NCI-H2227 treated with DMSO at 0.1 percent for 48 hours (cell line): ENCODE measurements at regions not wholly inside any gene's neighbourhood (a gene's known extent, or its start where the extent isn't known, plus 50 kb on each side); places are given as distances from the start of the nearest gene placed in this dataset.

Experiments
- DNase-seq: peaks from one replicate; lab custom pipeline; 2025; lab: John Stamatoyannopoulos, UW

DNA sequence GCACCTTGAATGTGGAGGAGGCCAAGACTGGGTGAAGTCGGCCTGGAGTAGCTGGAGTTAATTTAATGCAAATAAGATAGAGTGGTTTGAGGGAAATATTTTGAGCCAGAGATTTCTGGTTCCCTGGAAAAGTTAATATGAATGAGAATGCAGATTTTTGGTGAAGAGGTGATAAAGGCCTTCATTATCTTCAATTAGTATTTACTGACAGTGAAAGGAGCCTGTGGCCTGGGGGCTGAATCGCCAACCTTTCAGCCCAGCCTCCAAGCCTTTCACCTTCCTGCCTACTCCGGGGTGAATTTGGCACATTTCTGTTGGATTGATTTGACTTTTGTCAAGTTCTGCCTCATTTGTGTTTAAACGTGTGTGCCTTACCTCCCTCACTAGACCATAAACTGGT, 147.8 kb downstream of the SOX2 start:
- DNase-seq: no peak

DNA sequence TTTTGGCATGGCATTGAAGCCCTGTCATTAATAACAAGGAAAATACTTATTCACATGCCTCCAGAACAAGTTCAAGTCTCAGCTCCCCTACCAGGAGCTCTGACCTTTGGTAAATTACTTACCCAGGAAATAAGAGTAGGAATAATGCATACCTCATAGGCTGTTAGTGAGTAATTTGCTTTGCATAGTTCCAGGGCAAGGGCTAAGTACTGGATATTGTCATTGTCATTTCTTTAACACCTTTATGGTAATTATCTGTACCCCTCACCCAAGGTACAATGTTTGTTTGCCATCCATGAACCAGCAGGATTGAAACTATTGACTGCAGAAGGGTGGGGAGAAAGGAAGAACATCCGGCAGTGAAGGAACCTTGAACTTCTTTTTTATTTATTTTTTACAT, 148.5 kb downstream of the SOX2 start:
- DNase-seq: no peak

DNA sequence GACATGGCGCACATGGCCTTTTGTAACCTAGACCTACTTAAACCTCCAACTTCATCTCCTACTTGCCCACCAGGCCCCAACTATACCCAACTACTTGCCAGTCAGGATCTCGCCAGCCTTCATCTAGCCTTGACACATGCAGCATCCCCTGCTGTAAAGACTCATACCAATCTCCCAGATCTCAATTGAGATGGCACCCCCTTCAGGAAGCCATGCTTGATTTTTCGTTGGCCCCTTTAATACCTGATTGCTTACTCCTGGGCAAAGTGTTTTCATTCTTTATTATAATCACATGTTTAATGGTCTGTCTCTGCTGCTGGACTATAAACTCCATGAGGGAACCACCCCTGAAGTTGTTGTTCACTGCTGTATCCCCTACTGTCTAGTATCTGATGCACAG, 150.8 kb downstream of the SOX2 start:
- DNase-seq: no peak

DNA sequence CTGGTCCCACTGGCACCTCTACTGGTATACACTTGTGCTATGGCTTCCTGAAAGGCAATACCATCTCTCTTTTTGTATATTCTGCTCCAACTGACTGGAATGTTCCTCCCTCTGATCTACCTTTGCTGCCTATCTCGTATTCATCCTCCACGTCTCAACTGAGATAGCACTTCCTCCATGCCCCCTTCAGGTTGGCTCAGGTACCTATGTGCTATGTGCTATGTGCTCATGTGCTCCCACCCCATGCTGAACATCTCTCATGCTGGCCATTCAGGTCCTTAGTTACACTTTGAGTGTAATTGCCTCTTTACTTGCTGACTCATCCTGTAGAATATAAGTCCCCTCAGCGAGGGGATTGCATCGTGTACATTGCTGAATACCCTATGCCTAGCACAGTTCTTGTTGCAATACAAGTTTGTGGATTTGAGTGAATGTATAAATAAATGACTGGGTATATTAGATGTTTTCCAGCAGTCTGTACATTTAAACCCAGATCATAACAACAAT, 156.9 kb downstream of the SOX2 start:
- peak; percentile 5 for DNase-seq

DNA sequence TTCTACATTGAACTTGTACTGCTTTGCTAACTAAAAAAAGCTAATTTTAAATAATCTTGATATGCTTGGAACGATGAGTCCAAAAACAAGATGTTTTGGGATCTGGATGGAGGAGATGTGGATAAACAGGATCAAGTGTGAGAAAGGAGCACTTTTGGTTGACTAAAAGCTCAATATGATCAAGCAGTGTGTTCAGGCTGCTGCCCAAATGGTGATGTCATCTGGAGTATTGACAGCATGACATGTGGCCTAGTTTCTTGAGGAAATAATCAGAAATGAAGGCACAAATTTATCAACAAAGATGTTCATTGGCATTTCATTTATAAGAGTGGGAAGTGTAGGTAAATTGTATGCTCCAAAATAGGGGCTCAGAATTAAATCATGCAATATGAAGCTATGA, 161.2 kb downstream of the SOX2 start:
- DNase-seq: no peak

DNA sequence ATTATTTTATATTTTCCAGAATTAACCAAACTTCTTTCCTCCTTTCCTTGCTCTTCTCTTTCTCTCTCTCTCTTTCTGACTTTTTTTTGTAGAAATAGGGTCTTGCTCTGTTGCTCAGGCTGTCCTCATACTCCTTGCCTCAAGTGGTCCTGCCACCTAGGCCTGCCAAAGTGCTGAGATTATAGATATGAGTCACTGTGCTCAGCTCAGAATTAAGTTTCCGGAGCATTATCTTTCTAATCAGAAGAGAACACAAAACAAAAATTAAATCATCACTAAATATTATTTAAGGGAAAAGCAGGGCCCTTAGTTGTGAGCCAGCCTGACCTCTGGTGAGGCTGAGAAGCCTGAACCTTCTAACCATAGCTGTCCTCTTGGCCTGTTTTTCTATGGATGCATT, 168.2 kb downstream of the SOX2 start:
- DNase-seq: no peak

DNA sequence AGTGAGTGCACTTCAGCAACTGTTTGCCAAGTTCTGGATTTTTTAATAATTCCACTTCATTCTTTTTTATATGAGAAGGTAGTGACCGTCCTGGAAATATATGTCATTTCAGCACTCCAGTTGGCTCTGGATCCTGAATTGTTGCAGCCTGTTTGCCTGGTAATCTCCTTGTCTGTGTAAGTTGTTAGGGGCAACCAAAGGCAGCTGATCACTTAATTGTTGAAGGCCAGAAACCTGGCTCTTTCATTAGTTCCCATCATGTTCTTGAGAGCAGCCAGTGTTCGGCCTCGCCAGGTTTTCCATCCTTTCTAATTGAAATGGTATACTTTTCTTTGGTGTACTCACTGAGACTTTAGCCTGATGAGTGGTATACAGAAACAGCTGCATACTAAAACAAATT, 168.6 kb downstream of the SOX2 start:
- DNase-seq: peak; percentile 22

DNA sequence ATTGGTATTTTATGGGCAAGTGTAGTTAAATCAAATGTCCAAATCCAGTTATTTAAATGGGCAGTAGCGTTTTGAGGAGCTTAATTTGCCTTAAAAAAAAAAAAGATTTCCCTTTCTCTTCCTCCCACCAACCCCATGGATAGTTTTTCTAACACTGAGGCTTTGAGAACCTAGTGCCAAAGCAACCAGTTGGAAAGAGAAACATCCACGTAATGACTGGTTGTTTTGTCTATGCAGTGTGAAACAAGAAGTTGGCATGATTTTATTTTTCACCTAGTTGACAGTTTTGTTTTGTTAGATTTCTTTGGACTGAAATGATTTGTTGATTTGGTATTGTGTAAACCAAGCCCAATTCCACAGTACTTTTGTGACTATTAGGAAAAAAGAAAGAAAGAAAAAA, 170.0 kb downstream of the SOX2 start:
- no peak for DNase-seq

DNA sequence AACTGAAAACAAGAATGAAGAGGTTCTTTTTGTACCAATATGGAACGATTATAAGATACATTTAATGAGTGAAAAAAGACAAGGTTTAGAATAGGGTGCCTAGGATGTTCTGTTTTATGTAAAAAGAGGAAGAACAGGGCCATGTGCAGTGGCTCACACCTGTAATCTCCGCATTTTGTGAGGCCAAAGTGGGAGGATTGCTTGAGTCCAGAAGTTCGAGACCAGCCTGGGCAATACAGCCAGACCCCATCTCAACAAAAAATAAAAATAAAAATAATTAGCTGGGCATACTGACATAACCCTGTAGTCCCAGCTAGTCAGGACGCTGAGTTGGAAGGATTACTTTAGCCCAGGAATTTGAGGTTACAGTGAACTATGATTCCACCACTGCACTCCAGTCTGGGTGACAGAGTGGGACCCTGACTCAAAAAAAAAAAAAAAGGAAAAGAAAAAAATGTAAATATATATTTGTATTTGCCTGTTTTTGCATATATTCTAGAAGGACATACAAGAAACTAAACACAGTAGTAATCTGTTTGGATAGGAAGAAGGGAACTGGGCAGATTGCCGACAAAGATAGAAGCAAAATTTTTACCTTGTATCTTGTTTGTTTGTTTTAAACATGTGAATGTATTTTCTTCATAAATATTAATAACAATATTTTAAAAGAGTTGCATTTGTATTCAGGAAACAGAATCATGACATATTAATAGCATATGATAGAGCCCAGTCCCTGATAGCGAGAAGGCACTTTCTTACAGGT, 174.3 kb downstream of the SOX2 start:
- DNase-seq: no peak

DNA sequence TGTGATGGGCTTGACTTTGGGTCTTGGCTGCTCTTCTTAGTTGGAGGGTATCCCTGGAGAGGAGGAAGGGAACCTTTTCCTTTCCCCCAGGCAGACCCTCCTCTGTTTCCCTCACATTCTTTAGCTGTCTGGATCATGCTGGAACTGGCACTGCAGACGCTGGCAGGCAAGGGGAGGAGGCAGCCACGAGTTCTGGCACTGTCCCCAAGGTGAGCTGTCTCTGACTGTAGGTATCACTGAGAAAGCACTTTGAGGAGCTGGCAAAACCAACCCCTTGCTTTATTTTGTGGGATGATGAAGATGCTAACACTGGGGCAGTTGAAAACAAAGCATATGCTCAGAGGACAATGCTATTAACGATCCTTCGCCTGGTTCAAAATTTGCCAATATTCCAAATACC, 175.0 kb downstream of the SOX2 start:
- no peak for DNase-seq

DNA sequence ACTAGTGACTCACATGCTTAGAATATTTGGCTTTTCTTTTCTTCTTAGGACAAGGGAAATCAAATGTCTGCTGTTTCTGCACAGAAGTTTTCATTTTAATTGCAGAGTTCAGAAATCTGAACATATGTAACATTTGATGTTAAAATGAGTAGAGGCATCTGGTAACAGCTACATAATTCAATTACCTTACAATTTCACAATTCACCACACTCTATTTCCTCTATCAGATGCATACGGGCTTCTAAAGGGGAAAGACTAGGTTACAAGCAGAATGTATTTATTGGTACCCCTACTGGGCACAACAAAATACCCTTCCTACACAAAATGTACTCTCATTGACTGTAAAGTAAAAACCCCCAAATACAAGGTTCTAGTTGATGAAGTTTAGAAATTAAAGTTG, 176.0 kb downstream of the SOX2 start:
- no peak for DNase-seq

DNA sequence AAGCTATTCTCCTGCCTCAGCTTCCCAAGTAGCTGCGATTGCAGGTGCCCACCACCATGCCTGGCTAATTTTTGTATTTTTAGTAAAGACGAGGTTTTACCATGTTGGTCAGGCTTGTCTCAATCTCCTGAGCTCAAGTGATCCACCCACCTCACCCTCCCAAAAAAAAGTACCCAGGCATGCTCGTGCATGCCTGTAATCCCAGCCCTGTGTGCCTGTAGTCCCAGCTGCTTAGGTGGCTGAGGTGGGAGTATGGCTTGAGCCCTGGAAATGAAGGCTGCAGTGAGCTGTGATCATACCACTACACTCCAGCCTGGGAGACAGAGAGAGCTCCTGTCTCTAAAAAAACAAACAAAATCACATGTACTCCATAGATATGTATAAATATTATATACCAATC, 176.5 kb downstream of the SOX2 start:
- DNase-seq: no peak

DNA sequence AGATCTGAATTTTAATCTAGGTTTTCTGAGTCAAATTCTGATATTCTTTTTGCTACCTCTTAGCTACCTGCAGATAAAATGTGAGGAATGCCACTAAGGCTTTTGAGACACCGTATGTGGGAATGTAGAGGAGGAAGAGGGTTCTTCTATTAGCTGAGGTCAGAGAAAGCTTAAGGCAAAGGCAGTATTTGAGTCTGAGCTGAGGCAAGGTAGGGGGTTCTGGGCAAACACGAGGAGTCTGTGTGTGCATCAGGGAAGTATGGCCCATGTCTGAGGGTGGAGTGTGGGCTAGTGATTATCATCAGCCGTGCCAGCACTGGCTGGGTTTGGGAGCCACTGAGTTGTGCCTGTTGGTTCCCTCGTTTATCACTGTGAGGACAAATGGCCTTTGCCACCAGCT, 181.1 kb downstream of the SOX2 start:
- DNase-seq: no peak

DNA sequence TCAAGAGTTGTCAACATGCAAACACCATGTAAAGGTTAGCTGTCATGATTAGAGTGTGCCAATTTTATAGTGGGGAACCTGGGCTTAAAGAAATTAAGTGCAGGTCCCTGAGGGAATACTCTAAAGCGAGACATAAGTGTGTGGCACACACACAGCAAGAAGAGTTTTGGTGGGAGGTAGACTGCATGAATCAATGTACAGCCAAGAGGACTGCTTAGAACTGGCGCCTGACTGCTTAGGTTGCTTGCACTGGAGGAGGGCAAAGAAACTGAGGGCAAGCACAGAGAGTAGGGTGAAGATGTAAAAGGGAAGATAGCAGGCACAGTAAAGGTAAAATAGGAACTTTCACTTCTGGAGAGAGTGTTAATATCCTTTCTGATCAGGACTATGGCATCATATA, 184.9 kb downstream of the SOX2 start:
- no peak for DNase-seq

DNA sequence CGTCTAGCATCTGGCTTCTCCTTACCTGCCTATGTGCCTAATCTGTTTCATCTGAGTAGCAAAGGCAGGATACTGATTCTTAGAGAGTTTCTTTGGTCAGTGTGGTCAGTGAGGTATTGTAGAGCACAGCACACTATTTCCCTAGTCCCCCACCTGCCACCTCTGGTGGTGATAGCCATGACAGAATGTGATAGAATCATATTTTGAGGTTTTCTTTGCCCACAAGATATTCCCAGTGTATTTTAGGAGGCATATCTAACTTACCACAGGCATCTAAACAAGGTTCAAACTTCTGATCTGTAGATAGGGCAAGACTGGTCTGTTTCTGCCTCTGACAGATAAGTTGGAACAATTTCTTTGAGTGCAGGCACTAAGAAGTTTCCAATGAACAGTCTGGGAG, 188.0 kb downstream of the SOX2 start:
- no peak for DNase-seq

DNA sequence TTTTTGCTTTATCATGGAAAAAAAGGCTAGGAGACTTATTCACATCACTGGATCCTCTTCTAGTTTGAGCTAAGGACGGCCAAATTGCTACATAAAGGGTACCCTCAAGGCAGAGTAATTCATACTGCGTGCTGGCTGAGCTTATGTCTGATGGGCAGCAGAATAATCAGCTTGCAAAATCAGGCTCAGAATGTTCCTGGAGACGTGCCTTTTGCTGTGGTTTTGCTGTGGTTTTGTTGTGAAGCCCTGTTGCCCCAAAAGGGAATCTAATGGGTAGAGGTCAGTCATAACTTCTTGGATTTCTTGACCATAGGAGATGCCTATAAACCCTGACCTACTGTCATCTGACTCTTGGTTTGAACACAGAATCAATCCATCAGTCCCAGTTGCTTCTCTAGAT, 189.9 kb downstream of the SOX2 start:
- DNase-seq: no peak

DNA sequence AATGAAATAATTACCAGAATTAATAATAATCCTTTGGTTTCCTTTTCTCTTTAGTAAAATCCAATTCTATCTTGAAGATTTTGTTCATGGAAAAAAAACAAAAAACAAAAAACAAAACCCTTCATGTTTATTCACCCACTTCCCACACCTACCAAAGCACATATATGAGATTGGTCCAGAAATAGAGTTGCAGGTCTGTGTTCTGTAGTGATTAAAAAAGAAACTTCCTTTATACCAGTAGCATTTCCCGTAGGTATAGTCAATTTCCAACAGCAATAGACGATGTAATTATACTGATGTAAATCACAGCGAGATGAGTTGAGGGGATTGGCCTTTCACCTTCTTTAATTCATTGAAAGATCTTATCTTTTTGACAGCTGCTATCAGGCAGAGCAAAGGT, 194.6 kb downstream of the SOX2 start:
- no peak for DNase-seq

DNA sequence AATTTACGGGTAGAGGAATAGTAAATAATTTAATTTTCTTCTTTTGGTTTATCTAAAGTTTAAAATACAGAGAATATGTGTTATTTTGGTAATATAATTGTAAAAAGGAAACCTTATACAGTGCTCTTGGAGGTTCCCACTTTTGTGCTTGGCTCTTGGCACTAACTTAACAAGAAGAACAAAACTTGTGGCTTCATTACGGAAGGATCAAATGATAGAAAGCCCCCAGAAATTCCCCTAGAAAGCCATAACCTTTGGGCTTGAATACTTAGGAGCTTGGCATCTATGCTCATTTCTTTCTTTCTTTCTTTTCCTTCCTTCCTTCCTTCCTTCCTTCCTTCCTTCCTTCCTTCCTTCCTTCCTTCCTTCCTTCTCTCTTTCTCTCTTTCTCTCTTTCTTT, 197.5 kb downstream of the SOX2 start:
- DNase-seq: no peak

DNA sequence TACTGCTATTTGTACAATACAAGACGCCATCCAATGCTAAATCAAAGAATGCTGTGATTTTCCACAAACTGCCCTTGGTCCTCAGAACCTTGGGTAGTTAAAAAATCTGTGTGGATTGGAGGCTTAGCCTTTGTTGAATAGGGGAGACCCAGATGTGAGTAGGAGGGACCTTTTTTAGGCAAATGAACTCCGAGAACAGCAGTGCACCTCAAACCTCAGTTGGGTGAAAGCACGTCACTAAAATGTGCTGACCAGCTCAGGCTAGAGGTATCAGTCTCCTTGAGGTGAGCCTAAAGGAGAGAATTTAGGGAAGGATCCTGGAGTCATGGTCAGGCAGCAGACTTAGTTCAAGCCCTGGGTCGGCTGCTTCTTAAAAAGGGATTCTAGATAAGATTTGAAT, 200.7 kb downstream of the SOX2 start:
- no peak for DNase-seq

DNA sequence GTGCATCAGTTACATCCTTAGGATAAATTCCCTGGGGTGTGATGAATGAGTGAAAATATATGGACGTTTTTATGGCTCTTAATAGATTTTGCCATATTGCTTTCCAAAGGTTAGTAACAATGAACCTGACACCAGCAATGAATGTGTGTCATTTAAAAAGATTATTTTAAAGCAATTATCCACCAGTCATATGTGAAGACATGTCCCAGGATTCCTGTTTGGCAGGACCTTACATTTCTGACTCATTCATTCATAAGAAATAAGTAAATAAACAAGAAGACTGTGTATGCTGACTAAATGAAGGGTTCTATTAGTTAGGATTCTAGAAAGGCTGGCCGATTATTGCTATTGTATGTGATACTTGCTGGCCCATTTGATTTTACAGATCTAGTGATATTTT, 201.5 kb downstream of the SOX2 start:
- DNase-seq: no peak

DNA sequence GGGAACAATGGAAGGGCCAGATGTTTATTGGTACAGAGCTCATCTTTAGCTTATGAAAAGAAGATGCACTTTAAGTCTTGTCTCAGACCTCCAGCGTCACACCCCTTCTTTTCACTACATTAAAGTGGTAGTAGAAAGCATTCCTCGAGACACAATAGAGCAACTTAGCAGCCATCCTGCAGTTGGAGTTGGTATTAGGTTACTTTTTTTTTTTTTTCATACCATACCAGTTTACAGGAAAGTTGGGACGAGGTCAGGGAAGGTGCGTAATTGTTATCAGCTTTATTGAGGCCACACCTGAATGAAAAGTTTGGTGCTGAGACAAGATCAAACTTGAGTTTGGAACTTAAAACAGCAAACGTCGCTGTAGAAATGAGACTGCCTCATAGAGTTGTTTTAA, 203.8 kb downstream of the SOX2 start:
- no peak for DNase-seq

DNA sequence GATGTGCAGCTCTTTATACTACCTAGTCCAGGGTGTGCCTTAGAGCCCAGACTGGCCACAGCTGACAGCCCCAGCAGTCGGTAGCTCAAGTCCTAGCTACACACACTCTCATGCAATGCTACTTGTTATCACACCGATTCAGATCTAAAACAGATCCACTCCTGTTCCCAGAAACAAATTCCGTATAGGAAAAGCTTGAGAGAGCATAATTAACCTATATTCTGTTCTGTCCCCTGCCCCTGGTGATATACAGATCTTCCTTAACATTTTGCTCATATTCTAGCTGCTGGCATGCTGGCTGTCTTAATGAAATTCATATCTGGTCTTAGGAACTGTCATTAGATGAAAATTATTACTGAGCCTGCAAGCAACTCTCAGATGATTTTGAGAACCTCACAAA, 204.3 kb downstream of the SOX2 start:
- no peak for DNase-seq

DNA sequence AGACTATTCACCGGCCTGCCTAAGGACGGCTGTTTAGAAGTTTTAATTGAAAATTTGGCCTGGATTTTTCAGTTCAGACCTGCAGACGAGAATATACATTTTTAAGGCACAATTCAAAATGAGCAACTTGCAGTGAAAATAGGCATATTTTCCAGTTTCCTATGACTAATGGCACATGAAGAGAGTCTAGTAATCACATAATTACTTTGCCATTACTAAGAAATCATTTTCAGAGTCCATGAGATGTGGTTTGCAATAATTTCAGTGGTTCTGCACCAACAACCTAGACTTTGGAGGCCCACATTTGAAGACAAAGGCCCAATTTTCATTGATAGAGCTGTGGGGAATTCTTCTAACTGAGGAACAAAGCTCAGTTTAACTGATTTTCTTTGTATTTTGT, 205.3 kb downstream of the SOX2 start:
- no peak for DNase-seq

DNA sequence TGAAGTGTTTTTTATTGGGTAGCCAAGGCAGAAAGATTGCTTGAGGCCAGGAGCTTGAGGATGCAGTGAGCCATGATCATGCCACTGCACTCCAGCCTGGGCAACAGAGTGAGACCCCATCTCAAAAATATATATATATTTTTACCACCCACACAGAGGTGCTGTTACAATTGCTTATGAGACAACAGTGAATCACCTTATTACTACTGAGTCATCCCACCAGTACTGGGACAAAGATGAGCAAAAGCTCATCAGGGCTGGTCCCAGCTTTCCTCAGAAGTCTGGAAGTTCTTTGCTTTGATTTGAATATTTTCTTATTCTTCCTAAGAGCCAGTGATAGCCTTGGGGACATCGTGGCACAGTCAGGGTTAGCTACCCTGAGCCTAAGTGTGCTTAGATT, 207.7 kb downstream of the SOX2 start:
- DNase-seq: no peak

DNA sequence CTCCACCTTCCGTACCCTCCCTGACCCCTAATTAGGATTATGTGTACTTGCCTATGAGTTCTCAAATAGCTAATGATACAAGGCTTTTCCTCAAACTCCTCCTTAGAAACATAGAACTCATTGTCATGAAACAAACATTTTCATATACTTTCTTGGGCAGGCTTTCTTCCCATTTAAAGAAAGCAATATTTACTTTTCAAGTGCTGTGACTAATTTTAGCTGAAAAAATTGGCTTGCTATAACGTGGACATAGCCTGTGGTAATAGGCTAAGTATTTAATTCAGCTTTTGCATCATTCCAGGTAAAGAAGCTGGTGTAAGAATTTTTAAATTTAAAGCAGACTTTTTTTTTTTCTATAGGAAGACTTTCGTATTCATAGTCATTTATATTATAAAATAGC, 208.7 kb downstream of the SOX2 start:
- DNase-seq: no peak
